ENCODE measurements at regions not wholly inside any gene's neighbourhood (a gene's known extent, or its start where the extent isn't known, plus 50 kb on each side); places are given as distances from the start of the nearest gene placed in this dataset.

DNA sequence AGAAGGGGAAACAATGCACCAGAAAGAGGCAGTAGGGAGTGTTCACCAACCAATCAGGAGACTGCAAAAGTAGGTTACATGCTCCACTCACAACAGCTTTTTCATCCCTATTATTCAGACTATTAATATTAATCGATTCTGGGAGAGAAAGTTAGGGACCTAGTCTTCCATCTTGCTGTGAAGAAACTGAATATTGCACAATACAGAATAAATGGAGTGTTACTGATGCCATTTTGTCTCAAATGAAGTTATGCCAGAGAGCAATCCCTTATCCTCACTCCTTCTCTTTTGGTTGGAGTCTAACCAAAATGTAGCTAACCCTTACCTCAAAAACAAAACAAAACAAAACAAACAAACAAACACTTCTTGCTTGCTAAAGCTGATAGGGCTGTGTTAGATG, 1120.9 kb upstream of the GYPC start:
- DNase-seq = no peak

DNA sequence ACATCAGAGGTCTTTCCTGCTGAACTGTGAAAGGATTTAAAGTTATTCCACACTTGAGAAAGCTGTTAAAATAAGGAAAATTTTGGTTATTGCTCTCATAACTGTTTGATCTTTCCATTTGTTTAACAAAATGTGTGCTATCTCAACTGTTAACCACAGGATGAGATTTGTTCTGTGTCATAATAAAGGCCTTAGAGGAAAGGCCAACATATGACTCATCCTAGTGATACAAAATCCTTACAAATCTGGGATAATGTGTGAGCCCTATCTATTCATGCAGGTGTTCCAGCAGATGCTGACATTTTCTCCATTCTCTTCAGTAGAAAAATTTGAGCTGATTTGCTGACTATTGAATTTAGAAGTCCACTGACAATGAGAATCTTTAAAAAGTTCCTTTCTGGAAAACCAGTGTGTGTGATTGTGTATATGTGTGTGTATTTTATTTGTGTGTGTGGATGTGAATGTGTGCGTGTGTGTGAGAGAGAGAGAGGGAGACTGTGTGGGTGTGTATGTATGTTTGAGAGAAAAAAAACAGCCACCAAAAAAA, 1111.9 kb upstream of the GYPC start:
- DNase-seq = no peak

DNA sequence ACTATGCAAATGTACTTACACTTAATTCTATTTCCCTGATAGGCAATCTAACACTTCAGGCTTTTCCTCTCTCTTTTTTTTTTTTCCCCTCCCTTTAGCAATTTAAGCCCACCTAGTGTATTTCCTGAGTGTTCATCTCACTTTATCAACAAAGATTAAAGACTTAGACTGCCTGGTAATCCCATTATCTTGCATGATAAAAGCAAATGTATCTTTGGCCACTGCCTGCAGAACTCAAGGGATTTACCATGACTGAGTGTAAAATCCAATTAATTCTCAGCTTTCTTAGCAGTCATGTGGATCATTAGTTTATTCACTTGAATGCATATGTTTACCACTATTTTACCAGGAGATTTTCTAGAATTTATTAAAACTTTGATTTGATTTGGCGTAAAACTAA, 1102.2 kb upstream of the GYPC start:
- no peak for DNase-seq

DNA sequence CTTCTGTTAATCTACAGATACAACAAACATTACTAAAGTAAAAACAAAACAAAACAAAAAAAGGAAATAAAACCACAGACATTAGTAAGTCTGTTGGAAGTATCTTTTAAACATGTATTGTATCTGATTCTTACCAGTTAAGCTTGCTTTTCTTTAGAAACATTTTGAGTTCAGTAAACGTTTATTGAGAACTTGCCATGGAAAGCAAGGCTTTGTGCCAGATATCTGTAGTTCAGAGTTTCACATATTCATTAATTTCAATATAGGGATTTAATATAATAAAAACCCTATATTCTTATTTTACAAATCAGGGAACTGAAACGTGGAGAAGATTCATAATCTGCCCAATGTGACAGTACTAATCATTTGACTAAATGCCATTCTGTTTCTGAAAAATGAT, 1101.0 kb upstream of the GYPC start:
- no peak for DNase-seq

DNA sequence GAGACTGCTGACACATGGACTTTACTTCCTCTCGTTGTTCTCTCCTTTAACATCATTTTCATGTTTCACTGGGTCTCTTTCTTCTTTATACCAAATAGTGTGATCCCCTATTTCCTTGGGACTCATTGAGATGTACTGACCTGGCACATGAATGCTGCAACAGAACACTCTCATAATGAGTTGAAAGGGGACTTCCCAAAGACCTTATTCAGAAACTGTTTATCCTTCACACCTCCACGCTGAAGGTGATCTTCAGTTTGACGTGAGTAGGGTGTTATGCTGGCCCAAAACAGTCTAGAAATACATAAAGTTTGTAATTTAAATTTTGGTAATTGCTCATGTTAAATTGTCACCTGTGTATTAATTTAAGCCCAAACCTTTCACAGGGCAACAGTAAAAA, 1096.8 kb upstream of the GYPC start:
- no peak for DNase-seq

DNA sequence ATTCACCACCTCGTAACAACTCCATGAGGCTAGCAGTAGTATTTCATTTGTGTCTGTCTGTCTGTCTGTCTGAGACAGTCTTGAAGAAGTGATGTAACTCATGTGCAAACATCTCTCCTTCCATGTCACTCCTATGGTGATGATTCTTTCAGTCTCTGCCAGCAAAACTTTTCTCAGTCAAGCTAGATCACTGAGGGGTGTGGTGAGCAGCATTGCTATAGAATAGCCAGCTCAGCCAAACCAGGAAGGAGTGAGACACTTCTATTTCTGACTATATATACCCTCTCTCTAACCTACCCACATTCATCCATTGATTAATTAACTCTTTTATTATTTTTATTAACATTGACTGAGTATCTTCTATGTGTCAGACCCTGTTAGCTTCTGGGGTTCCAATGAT, 1095.1 kb upstream of the GYPC start:
- no peak for DNase-seq

DNA sequence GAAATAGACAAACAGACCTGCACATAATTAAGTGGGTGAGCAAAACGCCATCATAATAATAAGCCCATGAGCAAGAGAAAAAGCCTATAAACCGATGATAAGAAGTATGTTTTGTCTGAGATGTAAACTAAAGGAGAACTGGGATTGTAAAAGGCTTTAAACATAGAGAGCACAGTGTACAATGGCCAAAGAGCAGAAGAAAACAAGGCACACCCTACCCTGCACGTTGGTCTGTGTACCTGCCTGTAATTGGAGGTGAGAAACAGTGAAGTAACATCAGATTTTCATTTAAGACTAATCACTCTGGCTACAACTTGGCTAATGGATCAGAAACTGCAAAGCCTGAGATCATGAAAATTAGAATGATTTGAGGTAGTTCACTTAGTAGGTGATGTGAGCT, 1094.7 kb upstream of the GYPC start:
- no peak for DNase-seq

DNA sequence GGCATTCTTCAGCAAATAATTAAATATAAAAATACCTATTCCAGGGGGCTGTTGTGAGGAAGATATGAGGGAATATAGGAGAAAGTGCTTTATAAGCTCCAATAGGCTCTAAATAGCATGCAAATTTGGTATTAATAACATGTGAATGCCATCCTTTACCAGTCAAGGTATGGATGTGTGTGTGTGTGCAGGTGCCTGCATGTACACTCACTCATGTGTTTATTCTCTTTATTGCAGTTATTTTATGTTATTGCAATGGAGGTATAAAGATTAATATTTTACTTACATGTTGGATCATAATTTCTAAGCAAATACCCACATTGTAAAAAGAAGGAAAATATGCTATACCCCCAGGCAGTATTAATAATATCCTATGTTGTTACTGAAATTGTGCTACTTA, 1093.0 kb upstream of the GYPC start:
- no peak for DNase-seq

DNA sequence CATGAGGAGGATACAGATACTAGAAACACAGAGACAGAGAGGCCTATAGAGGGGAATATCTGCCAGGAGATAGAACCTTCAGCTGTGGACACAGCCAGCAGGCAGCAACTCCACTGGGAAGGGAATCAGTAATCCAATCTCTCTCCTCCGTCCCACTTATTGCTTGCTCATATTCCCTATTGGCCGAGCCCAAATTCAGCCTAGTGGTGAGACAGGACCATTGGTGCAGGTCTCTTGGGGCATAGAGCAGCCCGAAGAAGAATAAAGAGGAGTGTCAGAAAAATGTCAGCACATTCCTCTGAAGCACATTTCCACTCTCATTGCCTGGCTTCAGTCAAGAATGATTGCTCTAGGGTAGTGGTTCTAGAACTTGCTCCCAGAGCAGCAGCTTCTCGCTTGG, 1091.5 kb upstream of the GYPC start:
- no peak for DNase-seq

DNA sequence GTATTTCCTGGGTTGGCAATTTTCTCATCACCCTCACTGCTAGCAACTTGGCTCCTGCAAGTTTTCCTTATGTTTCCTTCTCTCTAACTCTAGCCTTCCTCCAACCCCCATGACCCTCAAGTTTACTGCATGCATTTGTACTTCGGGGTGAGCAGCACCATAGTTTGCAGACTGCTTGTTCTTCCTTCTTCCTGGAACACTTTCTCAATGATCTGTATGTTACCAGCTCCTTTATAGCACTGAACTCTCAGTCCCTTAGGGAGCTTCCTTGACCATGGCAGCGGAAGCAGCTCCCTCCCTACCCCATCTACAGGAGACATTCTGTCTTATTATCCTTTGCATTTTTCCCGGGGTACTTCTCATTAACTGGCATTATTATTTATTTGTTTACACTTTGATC, 1089.5 kb upstream of the GYPC start:
- no peak for DNase-seq

DNA sequence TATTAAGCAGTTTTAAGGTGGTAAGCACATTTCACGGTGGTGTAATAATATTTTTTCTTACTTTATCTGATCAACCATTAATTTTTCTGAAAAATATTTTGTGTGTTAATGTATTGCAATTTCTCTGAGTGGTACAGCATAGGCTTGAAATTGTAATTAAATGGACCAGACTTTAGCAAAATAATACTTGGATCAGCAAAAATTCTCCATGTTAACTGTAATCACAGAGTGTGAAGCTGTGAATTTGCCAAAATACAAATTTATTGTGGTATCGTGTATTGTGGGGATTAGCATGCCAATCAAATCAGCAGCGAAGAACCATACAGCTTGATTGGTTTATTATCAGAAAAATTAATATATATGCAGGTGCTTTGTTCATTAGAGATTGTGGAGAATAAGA, 1088.9 kb upstream of the GYPC start:
- DNase-seq = no peak

DNA sequence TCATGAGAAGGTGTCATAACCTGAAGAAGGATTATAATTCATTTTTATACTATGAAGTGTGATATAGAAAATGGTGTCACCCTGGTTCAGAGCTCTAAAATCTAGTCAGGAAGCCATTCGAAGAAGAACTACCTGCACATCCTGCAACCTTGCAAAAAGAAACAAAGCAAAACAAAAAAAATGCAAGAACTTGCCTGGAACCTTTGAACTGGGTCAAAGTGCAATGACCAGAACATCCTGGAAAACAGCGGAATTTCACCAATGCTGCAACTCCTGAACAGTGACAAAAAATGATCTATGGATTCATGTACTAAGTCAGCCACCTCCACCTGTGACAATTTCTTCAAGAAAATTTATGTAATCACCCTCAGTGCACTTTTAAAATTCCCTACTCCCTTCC, 1083.3 kb upstream of the GYPC start:
- no peak for DNase-seq

DNA sequence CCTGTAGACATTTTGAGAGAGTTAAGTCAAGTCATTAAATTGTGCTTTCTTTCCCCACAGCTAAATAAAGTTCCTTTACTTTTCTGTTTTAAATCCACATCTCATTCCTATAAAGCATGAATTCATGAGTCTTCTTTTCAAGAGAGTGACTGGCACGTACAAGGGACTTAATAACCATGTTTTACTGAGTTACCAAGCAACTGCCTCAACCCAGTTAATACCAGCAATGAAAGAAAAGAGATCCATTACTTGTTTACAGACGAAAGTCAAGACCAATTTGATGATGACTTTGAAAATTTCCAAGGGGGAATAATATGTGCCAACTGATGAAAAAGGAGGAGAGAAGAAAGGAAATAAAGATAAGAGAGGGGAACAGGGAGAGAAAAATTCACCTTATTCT, 1082.5 kb upstream of the GYPC start:
- DNase-seq = no peak

DNA sequence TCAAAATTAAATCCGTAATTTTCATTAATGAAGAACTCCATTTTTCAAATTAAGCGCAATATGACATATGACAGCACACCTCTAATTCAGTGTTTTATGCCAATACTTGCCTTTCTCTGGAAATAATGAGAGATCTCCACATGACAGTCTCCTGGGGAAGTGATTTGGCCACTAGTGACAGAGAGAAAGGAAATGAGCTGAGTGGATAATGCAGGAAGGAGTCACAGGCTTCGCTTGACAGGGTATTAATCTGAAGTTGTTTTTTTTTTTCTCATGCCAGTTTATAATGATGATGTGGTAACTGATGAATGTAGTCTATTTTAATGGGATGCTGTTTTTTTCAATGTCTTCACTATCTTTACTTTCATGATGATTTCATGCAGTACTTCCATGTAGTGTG, 1079.4 kb upstream of the GYPC start:
- no peak for DNase-seq

DNA sequence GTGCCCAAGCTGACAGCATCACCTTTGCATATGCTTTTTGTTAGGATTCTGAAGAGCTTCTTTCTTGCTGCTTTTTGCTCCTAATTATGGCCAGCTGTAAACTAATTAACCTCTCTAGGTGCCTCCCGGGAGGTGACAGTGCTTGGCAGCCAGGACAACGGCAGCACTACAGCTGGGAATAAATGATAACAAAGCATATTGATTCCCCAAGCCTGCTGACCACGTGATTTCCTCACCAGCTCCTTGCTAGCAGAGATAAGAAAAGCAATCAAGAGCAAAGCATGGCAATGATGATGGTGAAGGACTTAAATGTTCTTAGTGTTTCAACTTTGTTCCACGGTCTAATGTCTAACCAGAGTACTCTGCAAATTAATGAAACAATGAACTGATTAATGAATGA, 1074.4 kb upstream of the GYPC start:
- no peak for DNase-seq

DNA sequence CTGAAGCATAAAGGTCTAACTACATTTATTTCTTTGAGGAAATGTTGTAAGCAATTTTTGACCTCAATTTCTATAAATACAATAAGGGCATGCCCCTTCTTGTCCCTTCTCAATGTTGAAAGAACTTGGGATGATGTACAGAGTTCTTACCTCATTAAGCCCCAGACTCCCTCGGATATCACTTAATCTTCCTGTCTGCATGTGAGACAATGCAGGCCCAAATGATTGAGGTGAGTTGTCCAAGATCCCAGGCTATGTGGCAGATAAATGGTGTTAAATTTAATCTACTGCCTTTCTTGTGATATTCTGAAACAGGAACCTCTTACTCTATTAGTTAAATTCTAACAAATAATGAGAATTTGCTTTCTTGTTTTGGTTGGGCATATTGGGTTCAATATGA, 1073.4 kb upstream of the GYPC start:
- no peak for DNase-seq

DNA sequence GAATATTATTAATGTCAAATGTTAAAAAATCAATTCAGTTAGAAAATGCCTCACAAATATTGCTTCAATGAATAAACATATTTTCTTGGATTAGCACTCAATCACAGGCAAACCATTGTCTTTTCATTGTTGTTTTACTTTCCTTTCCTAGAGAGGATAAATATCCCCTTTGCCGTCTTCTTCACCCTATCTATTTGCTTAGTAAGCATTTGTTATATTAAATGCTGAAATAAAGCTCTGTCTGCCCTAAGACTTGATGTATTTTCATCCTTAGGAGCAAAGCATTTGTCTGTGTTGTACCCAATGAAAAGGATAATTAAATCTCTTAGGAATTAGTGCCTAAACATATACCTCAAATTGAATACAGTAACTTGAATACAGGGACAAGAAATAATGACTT, 1071.2 kb upstream of the GYPC start:
- no peak for DNase-seq

DNA sequence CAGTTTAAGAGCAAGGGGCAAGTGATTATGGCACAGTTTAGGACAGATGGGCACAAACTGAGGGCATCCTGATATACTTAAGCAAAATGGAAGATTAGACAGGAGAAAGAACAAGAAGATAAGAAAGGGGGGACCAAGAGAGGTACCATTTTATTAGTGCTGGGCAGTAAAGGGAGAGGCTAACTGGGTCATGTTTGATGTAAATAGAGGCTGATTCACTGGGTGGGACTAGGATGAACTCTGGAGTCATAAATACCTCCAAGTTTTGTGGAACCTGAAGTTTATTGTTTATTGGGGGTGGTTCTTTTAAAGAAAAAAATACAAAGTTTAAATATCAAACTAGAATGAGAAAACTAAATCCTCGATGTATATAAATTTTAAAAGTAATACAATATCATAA, 1067.2 kb upstream of the GYPC start:
- no peak for DNase-seq

DNA sequence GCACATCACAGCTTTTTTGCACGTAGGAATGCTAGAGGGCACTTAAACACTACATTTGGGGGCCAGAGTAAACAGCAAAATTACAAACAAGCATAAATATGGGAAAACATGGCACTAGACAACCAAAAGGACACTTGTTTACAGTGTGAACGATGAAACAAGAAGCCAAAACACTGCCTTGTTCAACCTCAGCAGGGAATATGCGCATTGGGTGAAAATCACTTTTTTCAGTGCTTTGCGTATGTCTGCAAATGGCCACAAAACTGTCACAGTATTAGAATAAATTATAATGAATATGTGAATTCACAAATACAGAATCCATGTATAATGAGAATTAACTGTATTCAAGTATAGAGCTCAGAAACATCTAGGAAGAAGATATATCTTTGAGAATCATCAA, 1064.0 kb upstream of the GYPC start:
- DNase-seq = no peak

DNA sequence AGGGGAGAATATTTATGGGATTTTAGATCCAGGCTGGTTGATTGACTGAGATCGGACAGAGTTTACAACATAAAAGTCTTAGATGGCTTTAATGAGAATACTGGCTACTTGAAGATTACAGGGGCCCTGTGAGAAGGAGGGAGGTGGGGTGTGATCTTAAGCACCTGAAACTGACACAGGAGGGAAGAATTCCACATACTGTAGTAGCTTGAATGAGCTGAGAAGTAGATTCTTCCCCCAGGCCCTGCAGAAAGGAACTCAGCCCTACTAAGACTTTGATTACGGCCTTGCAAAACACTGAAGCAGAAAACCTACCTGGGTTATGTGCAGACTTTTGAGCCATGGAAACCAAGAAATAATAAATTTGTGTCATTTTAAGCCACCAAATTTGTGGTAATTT, 1062.9 kb upstream of the GYPC start:
- DNase-seq = no peak

DNA sequence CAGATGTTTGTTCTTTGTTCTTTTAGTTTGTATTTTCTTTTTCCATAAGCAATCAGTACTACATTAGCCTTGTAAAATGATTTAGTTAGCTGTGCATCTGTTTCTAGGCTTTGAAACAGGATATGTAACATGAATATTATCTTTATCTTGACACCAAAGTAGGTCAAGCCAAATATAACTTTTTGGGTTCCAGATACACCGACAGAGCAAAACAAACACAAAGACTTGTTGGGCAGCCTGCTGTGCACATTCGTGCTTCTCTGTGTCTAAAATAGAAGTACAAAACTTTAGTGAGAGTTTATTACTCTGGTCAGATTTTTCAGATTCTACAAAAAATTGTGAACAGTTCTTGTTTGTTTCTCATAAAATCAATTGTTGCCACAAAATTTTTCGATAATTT, 1059.3 kb upstream of the GYPC start:
- no peak for DNase-seq

DNA sequence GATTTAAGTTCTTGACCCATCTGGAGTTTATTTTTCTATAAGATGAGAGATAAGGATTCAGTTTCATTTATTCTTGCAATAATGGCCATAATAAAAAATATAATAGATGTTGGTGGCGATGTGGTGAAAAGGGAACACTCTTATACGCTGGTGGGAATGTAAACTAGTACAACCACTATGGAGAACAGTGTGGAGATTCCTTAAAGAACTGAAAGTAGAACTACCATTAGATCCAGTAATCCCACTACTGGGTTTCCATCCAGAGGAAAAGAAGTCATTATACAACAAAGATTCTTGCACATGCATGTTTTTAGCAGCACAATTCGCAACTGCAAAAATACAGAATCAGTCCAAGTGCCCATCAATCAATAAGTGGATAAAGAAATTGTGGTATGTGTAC, 1040.5 kb upstream of the GYPC start:
- no peak for DNase-seq

DNA sequence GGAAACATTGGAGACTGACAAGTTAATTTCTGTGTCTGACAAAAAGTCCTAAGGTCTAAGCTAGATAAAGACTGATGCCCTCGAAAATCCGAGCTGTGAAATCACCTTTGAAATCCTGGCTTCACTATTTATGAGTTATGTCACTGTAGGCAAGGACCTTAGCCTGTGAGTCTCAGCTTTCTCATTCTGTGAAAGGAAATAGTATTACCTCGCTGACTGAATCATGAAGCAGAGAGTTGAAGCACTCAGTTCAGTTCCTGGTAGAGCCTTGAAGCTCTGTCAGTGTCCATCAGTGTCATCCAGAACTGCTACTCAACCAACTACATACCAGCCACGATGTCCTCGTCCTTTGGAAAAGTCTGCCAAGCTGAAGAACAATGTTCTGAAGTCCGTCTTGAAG, 1025.6 kb upstream of the GYPC start:
- no peak for DNase-seq

DNA sequence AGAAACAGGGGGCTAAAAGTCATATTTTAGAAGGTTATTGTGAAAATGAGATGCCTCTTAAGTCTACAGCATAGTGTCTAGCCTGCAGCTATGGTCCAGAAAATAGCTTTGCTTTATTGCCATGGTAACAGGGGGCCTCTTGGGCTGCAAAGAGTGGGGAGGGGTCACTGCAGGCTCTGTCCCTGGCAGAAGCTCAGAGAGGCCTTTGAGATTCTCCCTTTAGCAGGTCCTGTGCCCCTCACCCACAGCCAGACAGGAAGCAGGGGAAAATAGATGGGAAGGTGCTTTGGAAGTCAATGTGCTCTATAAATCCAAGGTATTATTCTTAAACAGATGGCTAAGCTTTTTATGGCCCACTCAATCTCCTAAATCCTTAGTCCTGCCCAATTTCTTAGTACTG, 1021.3 kb upstream of the GYPC start:
- no peak for DNase-seq

DNA sequence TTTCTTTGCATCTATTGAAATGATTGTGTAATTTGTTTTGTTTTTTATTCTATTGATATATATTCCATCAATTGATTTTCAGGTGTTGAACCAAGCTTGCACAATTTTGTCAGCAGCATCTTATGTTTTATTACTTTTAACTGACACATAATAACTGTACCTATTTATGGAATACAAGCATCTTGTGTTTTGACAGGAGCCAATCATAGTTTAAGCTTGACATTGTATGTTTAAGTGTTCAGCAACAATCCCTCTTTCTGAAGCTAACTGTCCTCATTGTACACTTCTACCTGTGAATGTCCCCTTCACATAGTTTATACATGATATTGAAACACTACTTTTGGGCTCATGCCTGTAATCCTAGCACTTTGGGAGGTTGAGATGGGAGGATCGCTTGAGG, 1017.6 kb upstream of the GYPC start:
- DNase-seq = no peak

DNA sequence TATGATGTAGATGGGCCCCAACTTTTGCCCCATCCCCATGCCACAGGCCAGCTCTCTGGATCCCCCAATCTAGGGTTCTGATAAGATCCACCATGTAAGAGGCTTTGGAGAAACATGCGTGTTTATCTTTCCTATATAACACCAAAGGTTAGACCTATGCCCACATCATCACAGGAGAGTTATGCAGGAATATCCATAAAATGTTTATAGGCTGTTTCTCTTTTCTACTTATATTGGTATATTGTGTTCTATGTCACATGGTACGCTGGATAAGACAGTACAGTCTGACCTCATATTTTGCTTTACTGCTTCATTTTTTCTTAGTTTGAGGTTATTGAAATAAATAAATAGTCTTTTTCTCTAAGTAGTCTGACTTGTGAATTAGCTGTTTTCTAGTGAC, 1013.9 kb upstream of the GYPC start:
- DNase-seq = no peak
